GM10266 (cell line): ENCODE measurements at regions not wholly inside any gene's neighbourhood (a gene's known extent, or its start where the extent isn't known, plus 50 kb on each side); places are given as distances from the start of the nearest gene placed in this dataset.

ENCODE experiments used
- DNase-seq: peaks from one replicate; pipeline ENCODE4 v3.0.0; 2012; ENCODE audit errors: extremely low spot score
- TF ChIP-seq, protein P1 (sequence below): IDR thresholded peaks from 2 replicates; pipeline ENCODE4 v1.5.1; 2012; ENCODE audit warnings: mild to moderate bottlenecking, low read depth; ENCODE audit not compliant: control insufficient read depth, insufficient read depth; ENCODE audit errors: missing control alignments

- DNase-seq = no peak
- TF ChIP-seq, protein P1, sequence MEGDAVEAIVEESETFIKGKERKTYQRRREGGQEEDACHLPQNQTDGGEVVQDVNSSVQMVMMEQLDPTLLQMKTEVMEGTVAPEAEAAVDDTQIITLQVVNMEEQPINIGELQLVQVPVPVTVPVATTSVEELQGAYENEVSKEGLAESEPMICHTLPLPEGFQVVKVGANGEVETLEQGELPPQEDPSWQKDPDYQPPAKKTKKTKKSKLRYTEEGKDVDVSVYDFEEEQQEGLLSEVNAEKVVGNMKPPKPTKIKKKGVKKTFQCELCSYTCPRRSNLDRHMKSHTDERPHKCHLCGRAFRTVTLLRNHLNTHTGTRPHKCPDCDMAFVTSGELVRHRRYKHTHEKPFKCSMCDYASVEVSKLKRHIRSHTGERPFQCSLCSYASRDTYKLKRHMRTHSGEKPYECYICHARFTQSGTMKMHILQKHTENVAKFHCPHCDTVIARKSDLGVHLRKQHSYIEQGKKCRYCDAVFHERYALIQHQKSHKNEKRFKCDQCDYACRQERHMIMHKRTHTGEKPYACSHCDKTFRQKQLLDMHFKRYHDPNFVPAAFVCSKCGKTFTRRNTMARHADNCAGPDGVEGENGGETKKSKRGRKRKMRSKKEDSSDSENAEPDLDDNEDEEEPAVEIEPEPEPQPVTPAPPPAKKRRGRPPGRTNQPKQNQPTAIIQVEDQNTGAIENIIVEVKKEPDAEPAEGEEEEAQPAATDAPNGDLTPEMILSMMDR = no peak
Observed at GRCh38 chr9:79247021-79247420, 324.7 kb upstream of the TLE4 start.

DNA sequence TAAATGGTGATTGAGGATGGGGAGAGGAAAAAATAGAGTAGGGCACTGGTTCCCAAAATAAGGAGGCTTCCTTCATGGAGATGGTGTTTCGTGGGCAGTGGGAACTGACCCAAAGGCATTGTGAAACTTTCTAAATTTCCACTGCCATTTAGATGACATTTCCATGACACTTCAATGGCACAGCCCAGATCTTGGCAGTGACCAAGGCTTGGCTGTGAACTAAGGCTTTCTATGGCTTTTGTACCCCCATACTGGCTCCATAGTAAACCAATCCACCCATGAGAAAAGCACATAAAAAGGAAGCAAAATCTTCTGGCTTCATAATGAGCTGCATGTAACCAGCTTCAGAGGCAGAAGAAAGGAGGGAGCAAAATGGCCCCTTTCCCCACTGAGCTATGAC lies 321.0 kb upstream of the TLE4 start:
- TF ChIP-seq, protein P1 = no peak
- no peak for DNase-seq

- TF ChIP-seq, protein P1 = no peak
- no peak for DNase-seq
Observed at GRCh38 chr9:79254900-79255650, 316.7 kb upstream of the TLE4 start.

GRCh38 chr9:79255651-79256260 lies 316.0 kb upstream of the TLE4 start:
- DNase-seq = no peak
- TF ChIP-seq, protein P1 = no peak

DNA sequence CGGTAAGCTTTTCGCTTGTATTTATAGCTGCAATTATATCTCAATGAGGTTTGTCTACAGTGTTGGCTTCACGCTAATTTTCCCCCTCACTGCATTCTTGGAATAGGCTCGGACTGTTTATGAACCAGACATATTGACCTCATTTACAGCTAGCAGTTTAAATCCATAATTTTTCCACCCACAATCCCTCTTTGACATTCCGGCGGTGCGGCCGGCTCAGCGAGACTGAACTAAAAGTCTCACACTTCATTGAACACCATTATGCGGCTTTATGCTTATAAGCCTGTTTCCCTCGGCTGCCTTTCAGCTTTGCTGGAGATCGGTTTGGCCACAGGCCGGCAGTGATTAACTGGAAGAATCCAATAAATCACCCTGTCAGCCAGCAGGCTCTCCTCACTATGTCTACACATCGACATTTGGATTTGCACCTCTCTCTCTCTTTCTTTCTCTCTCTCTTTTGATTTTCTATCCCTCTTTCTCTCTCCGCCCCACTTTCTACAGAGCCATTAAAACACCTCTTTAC lies 315.0 kb upstream of the TLE4 start:
- TF ChIP-seq, protein P1 = no peak
- no peak for DNase-seq

GRCh38 chr9:79257228-79257781 lies 314.5 kb upstream of the TLE4 start:
- TF ChIP-seq, protein P1 = no peak
- no peak for DNase-seq

DNA sequence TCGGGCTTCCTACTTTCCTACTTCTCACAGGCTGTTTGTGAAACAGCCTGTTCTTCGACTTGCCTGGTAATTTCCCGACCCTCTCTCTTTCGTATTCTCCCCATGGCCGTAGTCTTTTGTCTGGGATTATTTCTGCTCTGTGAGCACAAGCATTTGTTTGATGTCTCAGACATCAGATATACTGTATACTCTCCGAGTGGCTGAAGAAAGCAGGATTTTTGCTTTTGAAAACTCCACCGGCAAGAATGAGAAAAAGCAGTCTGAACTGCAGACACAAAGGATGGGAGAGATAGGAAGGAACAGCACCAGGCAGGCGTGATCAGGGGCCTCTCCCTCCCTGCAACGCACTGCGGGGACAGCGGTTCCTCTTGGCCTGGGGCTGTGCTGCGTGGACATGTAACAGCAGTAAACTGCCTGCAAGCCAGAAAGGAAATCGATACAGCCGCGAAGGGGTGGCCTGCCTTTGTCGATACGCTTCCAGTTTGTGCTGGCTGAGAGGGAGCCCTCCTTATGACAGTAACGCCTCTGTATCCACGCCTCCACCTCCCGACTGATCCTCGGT lies 313.9 kb upstream of the TLE4 start:
- DNase-seq = no peak
- TF ChIP-seq, protein P1 = no peak
